Type B pancreatic cell (in vitro differentiated cells): ENCODE measurements at regions not wholly inside any gene's neighbourhood (a gene's known extent, or its start where the extent isn't known, plus 50 kb on each side); places are given as distances from the start of the nearest gene placed in this dataset.
A peak's percentile ranks its signal among the peaks of the same experiment; 100 is the strongest.
"Not testable (repeated sequence)": the region's sequence is repeated elsewhere in the genome, so short reads cannot be mapped to it uniquely, and the experiment has no call there.

Experiments
- DNase-seq: peaks from one replicate; pipeline ENCODE4 v3.0.0; 2021; ENCODE audit warnings: mixed read lengths; ENCODE audit not compliant: unreplicated experiment; ENCODE audit errors: extremely low spot score
- H3K27ac Mint-ChIP-seq: 2 replicates; pipeline ENCODE4 v1.8.0; 2021; ENCODE audit warnings: mild to moderate bottlenecking, mixed read lengths
- H3K27me3 Mint-ChIP-seq: 2 replicates; pipeline ENCODE4 v1.8.0; 2021; ENCODE audit warnings: mixed read lengths
- H3K36me3 Mint-ChIP-seq: 2 replicates; pipeline ENCODE4 v1.8.0; 2021; ENCODE audit warnings: mixed read lengths
- H3K4me1 Mint-ChIP-seq: one replicate; pipeline ENCODE4 v1.8.0; 2021; ENCODE audit warnings: mixed read lengths; ENCODE audit not compliant: unreplicated experiment
- H3K4me3 Mint-ChIP-seq: 2 replicates; pipeline ENCODE4 v1.8.0; 2021; ENCODE audit warnings: mild to moderate bottlenecking, mixed read lengths
- H3K9me3 Mint-ChIP-seq: 2 replicates; pipeline ENCODE4 v1.8.0; 2021; ENCODE audit warnings: mixed read lengths
- TF ChIP-seq, protein P1 (sequence below): fragments of 200-600 bp; sonication (generic); conservative IDR thresholded peaks from 2 replicates; pipeline ENCODE4 v1.5.0; 2021; ENCODE audit warnings: antibody characterized with exemption, mild to moderate bottlenecking

DNA sequence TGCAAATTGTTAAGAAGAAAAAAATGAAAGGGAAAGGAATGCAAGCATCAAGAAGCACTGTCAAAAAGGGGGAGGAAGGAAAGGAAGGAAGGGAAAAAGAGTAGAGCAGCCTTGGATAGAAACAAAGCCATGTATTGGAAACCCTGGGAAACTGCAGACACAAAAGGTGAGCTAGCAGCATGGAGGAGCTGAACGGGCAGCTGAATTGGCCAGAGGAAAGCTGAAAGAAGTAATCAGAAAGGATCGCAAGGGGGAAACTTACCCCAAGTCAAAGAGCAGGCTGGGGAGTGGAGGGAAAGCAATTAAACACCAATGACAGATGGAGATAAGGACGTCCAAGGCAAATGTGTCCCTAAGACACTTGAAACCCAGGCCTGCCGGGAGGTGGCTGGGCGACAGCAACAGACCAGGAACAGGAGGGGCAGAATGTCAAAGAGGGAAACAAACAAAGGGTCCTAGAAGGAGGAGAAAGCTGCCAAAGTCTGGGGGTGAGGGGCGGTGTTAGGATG is 93.8 kb upstream of the SVIL start:
- TF ChIP-seq, protein P1, sequence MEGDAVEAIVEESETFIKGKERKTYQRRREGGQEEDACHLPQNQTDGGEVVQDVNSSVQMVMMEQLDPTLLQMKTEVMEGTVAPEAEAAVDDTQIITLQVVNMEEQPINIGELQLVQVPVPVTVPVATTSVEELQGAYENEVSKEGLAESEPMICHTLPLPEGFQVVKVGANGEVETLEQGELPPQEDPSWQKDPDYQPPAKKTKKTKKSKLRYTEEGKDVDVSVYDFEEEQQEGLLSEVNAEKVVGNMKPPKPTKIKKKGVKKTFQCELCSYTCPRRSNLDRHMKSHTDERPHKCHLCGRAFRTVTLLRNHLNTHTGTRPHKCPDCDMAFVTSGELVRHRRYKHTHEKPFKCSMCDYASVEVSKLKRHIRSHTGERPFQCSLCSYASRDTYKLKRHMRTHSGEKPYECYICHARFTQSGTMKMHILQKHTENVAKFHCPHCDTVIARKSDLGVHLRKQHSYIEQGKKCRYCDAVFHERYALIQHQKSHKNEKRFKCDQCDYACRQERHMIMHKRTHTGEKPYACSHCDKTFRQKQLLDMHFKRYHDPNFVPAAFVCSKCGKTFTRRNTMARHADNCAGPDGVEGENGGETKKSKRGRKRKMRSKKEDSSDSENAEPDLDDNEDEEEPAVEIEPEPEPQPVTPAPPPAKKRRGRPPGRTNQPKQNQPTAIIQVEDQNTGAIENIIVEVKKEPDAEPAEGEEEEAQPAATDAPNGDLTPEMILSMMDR = no peak
- H3K4me1 Mint-ChIP-seq = peaks cover 63% of the 10 kb centered on the region
- H3K27ac Mint-ChIP-seq = peak overlapping the region; percentile 88
- H3K4me3 Mint-ChIP-seq = peak overlapping the region; percentile 78
- DNase-seq = no peak
- H3K27me3 Mint-ChIP-seq = no peaks in the 10 kb centered on the region
- H3K9me3 Mint-ChIP-seq = no peaks in the 10 kb centered on the region
- peaks cover 42% of the 10 kb centered on the region for H3K36me3 Mint-ChIP-seq

DNA sequence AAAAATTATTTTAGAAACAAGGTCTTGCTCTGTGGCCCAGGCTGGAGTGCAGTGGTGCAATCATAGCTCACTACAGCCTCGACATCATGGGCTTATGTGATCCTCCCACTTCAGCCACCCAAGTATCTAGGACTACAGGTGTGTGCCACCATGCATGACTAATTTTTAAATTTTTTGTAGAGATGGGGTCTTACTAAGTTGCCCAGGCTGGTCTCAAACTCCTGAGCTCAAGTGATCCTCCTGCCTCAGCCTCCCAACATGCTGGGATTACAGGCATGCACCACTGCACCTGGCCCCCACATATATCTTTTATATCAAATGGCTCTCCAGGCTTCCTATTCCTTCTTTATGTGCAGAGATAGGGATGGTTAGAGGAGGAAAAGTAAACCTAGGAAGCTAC is 91.2 kb upstream of the SVIL start:
- H3K27ac Mint-ChIP-seq, DNase-seq, H3K27me3 Mint-ChIP-seq, H3K9me3 Mint-ChIP-seq, H3K4me3 Mint-ChIP-seq: not testable (repeated sequence)
- peaks cover 47% of the 10 kb centered on the region for H3K36me3 Mint-ChIP-seq
- peaks cover 39% of the 10 kb centered on the region for H3K4me1 Mint-ChIP-seq

DNA sequence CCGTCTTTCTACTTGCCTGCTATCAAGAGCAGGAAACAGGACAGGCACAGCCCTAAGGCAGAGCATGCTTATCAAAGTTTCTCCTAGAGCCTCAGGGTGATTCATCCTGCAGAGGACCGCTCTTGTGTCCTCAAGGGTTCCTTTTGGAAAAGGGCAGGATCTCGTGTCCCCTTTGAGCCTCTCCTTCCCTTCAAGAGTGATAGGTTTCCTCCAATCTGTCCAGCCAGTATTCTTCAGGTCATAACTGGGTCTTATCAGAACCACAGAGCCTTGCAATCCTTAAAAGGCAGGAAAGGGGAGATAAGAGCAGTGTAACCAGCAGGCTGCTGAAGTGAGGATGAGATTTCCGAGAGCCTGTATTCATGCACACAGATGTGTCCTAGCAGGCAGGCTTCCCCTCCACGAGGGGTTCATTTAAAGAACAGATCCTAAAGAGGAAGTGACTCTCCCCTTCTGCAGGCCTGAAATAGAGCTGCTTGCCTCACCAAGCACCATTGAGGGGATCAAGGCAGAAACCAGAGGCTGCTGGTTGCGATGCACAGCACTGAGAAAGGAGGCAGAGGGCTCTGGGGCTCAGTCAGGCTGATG is 90.5 kb upstream of the SVIL start:
- peaks cover 43% of the 10 kb centered on the region for H3K36me3 Mint-ChIP-seq
- H3K4me3 Mint-ChIP-seq = peak overlapping the region; percentile 44
- H3K27ac Mint-ChIP-seq = peak overlapping the region; percentile 59
- TF ChIP-seq, protein P1 = no peak
- no peak for DNase-seq
- H3K4me1 Mint-ChIP-seq = peaks cover 32% of the 10 kb centered on the region
- H3K27me3 Mint-ChIP-seq = no peaks in the 10 kb centered on the region
- H3K9me3 Mint-ChIP-seq = no peaks in the 10 kb centered on the region

DNA sequence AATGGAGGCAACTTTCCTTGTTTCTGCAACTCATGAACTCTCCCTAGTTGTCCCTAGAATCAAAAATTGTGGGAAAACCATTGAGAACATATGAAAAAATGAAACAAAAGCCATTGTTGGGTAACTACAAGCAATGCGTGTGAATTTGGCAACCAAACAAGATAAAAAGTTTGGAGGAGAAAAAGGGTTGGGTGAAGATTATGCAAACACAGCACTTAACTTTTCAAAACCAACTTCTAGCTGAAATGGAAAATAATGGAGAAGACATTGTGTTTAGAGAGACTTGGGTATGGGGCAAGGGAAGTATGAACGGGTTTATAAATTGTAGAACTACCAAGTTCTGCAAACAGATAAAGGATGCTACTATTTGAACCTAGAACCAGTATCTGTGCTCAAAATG is 89.0 kb upstream of the SVIL start:
- peaks cover 5% of the 10 kb centered on the region for H3K9me3 Mint-ChIP-seq
- H3K36me3 Mint-ChIP-seq = peaks cover 43% of the 10 kb centered on the region
- no peak for DNase-seq
- no peaks in the 10 kb centered on the region for H3K27me3 Mint-ChIP-seq
- no peak overlapping the region for H3K4me3 Mint-ChIP-seq
- peaks cover 23% of the 10 kb centered on the region for H3K4me1 Mint-ChIP-seq
- peak overlapping the region; percentile 41 for H3K27ac Mint-ChIP-seq
- TF ChIP-seq, protein P1 = no peak

DNA sequence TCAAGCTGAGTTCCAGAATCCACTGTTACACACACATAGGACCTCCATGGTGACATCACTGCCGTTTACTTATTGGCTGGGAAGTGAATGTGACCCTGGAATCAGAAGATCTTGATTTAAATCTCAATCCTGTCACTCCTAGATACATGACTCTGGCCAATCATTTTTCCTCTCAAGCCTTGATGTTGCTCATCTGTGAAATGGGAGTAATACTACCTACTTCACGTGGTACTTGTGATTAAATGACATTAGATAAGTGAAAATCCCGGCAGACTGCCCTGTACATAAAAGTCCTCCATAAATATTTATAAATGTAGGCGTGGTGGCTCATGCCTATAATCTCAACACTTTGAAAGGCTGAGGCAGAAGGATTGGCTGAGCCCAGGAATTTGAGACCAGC is 88.0 kb upstream of the SVIL start:
- H3K36me3 Mint-ChIP-seq = peaks cover 41% of the 10 kb centered on the region
- H3K4me3 Mint-ChIP-seq = no peak overlapping the region
- TF ChIP-seq, protein P1 = no peak
- peaks cover 5% of the 10 kb centered on the region for H3K9me3 Mint-ChIP-seq
- DNase-seq = no peak
- no peak overlapping the region for H3K27ac Mint-ChIP-seq
- H3K27me3 Mint-ChIP-seq = no peaks in the 10 kb centered on the region
- peaks cover 14% of the 10 kb centered on the region for H3K4me1 Mint-ChIP-seq

DNA sequence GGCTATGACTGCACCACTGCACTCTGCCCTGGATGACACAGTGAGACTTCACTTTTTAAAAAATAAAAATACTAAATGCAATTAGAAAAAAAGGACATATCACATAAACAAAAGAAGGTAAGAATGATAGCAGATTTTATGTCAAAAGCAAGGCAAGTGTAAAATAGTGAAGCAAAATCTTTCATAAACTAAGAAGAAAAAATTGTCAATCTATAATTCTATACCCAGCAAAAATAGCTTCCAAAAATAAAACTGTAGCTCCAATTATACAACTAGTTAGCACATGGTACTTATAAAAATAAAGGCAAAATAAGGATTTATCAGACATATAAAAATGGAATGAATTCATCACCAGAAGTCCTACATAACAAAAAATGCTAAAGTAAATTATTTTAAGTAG is 85.4 kb upstream of the SVIL start:
- Mint-ChIP-seq H3K4me3 (no peak overlapping the region), H3K27me3 (no peaks in the 10 kb centered on the region), H3K36me3 (peaks cover 42% of the 10 kb centered on the region), H3K4me1 (peaks cover 6% of the 10 kb centered on the region), H3K9me3 (peaks cover 5% of the 10 kb centered on the region), H3K27ac (no peak overlapping the region)
- TF ChIP-seq, protein P1 = no peak
- DNase-seq = no peak
